IMR-90 (cell line): ENCODE measurements at regions not wholly inside any gene's neighbourhood (a gene's known extent, or its start where the extent isn't known, plus 50 kb on each side); places are given as distances from the start of the nearest gene placed in this dataset.

Experiments
- ATAC-seq: fragments of 200-7000 bp; cut with Tn5 transposase; 2 replicates; pipeline ENCODE4 v1.9.1; 2020; ENCODE audit warnings: low read depth, mild to moderate bottlenecking, moderate library complexity
- BruUV-seq: library from RNA; stranded (reverse); fragments of 400-500 nt; replicated peaks from 2 replicates; lab custom pipeline; 2021; lab: Mats Ljungman, UMichigan
- CTCF ChIA-PET: fragments of 300-600 bp; formaldehyde crosslinking; extraction: SDS; loops from one replicate; lab custom pipeline; 2021; ENCODE audit warnings: antibody characterized with exemption; lab: Yijun Ruan, JAX
- POLR2A ChIA-PET: fragments of 300-600 bp; sonication (Branson Sonifier 250); formaldehyde crosslinking; loops from one replicate; lab custom pipeline; 2022; ENCODE audit warnings: antibody characterized with exemption; ENCODE audit not compliant: unreplicated experiment; lab: Charles Lee
- DNase-seq: peaks from one replicate; pipeline ENCODE4 v3.0.0; 2013
- H2AFZ ChIP-seq: replicated peaks from 2 replicates; pipeline ENCODE3; 2013; ENCODE audit warnings: low read length, mild to moderate bottlenecking; ENCODE audit not compliant: poor library complexity
- H2AK5ac ChIP-seq: 2 replicates; pipeline ENCODE4 v1.6.1; 2013; ENCODE audit warnings: low read depth, low read length, inconsistent platforms
- H2AK9ac ChIP-seq: replicated peaks from 2 replicates; pipeline ENCODE3; 2013; ENCODE audit warnings: mild to moderate bottlenecking, low read depth, low read length, moderate library complexity; ENCODE audit not compliant: poor library complexity
- H2BK120ac ChIP-seq: 2 replicates; pipeline ENCODE4 v1.6.1; 2013; ENCODE audit warnings: low read depth, low read length, inconsistent platforms
- H2BK15ac ChIP-seq: 3 replicates; pipeline ENCODE4 v1.6.1; 2013; ENCODE audit warnings: low read depth, low read length, inconsistent platforms
- H2BK20ac ChIP-seq: 2 replicates; pipeline ENCODE4 v1.6.1; 2013; ENCODE audit warnings: low read depth, mild to moderate bottlenecking, inconsistent platforms, low read length, moderate library complexity
- H2BK5ac ChIP-seq: 2 replicates; pipeline ENCODE4 v1.6.1; 2013; ENCODE audit warnings: mild to moderate bottlenecking, low read depth, low read length, inconsistent platforms; ENCODE audit not compliant: poor library complexity, severe bottlenecking
- H3K14ac ChIP-seq: replicated peaks from 2 replicates; pipeline ENCODE4 v1.6.1; 2013; ENCODE audit warnings: low read depth, low read length, inconsistent platforms
- H3K18ac ChIP-seq: 2 replicates; pipeline ENCODE4 v1.6.1; 2013; ENCODE audit warnings: low read depth, low read length, control low read depth
- H3K23ac ChIP-seq: 2 replicates; pipeline ENCODE4 v1.6.1; 2013; ENCODE audit warnings: low read depth, low read length, inconsistent platforms
- H3K27ac ChIP-seq: 2 replicates; pipeline ENCODE4 v1.5.1; 2013; ENCODE audit warnings: mild to moderate bottlenecking, control low read depth, low read length; ENCODE audit not compliant: insufficient read depth
- H3K27me3 ChIP-seq: 2 replicates; pipeline ENCODE4 v1.6.1; 2013; ENCODE audit warnings: low read length; ENCODE audit not compliant: control insufficient read depth, insufficient read depth
- H3K36me3 ChIP-seq: 2 replicates; pipeline ENCODE4 v1.6.1; 2013; ENCODE audit warnings: low read length, mixed read lengths; ENCODE audit not compliant: control insufficient read depth, insufficient read depth
- H3K4ac ChIP-seq: 2 replicates; pipeline ENCODE4 v1.6.1; 2013; ENCODE audit warnings: low read depth, low read length, inconsistent platforms
- H3K4me1 ChIP-seq: 2 replicates; pipeline ENCODE4 v1.6.1; 2013; ENCODE audit warnings: low read length, mixed read lengths; ENCODE audit not compliant: control insufficient read depth, insufficient read depth
- H3K4me2 ChIP-seq: 2 replicates; pipeline ENCODE4 v1.6.1; 2013; ENCODE audit warnings: low read depth, mild to moderate bottlenecking, control low read depth, low read length, moderate library complexity
- H3K4me3 ChIP-seq: 2 replicates; pipeline ENCODE4 v1.5.1; 2013; ENCODE audit warnings: low read depth, mild to moderate bottlenecking, control low read depth, low read length, moderate library complexity; ENCODE audit not compliant: insufficient read depth
- H3K56ac ChIP-seq: 2 replicates; pipeline ENCODE4 v1.6.1; 2013; ENCODE audit warnings: low read length, inconsistent platforms; ENCODE audit not compliant: insufficient read depth; ENCODE audit errors: extremely low read depth
- H3K79me1 ChIP-seq, 2 experiments: 2 replicates each; pipeline ENCODE4 v1.6.1; 2013; ENCODE audit warnings: low read length in 2 of 2, inconsistent platforms in 1 of 2, low read depth in 1 of 2
- H3K9ac ChIP-seq: 2 replicates; pipeline ENCODE4 v1.6.1; 2013; ENCODE audit warnings: low read depth, low read length, control low read depth
- H3K9me1 ChIP-seq: 2 replicates; pipeline ENCODE4 v1.6.1; 2013; ENCODE audit warnings: low read length, inconsistent platforms; ENCODE audit not compliant: insufficient read depth
- H3K9me3 ChIP-seq: 2 replicates; pipeline ENCODE4 v1.6.1; 2013; ENCODE audit warnings: low read length; ENCODE audit not compliant: control insufficient read depth, insufficient read depth
- H4K20me1 ChIP-seq: 2 replicates; pipeline ENCODE4 v1.6.1; 2013; ENCODE audit warnings: low read length, inconsistent platforms; ENCODE audit not compliant: insufficient read depth
- H4K5ac ChIP-seq: 2 replicates; pipeline ENCODE4 v1.6.1; 2013; ENCODE audit warnings: mild to moderate bottlenecking, low read depth, low read length, control low read depth
- H4K8ac ChIP-seq, 2 experiments: 2 replicates each; pipeline ENCODE4 v1.6.1; 2013; ENCODE audit warnings: low read depth in 2 of 2, low read length in 2 of 2, control low read depth in 1 of 2, inconsistent platforms in 1 of 2
- H4K91ac ChIP-seq: 2 replicates; pipeline ENCODE4 v1.6.1; 2013; ENCODE audit warnings: low read depth, low read length, inconsistent platforms; ENCODE audit not compliant: insufficient read depth
- NFE2L2 ChIP-seq: fragments of 150-350 bp; IDR thresholded peaks from 2 replicates; pipeline ENCODE4 v1.6.1; 2016; ENCODE audit warnings: low read depth, mild to moderate bottlenecking, low read length
- WGBS, 2 experiments: methylation state at CpG; one replicate each; pipeline versions ENCODE4 v1.1.5 to v1.1.7; 2013; ENCODE audit warnings: missing lambda C conversion rate in 2 of 2; ENCODE audit not compliant: insufficient read length in 1 of 2; ENCODE audit errors: extremely low coverage in 2 of 2; 5-methylcytosine and 5-hydroxymethylcytosine counted together
- dilution Hi-C: fragments of 300-500 bp; cut with HindIII; formaldehyde crosslinking; loops from one replicate; pipeline ENCODE4 v1.14.3; 2018; ENCODE audit warnings: low sequenced_read_pairs; ENCODE audit not compliant: unreplicated experiment
- in situ Hi-C: fragments of 300-500 bp; cut with MboI; formaldehyde crosslinking; loops from 3 replicates; pipeline ENCODE4 v1.14.3; 2019; ENCODE audit warnings: low sequenced_read_pairs, inconsistent platforms, mixed read lengths
- intact Hi-C: fragments of 100-400 bp; cut with micrococcal nuclease; formaldehyde crosslinking; loops from 2 replicates; pipeline ENCODE4 v1.10.0; 2022

DNA sequence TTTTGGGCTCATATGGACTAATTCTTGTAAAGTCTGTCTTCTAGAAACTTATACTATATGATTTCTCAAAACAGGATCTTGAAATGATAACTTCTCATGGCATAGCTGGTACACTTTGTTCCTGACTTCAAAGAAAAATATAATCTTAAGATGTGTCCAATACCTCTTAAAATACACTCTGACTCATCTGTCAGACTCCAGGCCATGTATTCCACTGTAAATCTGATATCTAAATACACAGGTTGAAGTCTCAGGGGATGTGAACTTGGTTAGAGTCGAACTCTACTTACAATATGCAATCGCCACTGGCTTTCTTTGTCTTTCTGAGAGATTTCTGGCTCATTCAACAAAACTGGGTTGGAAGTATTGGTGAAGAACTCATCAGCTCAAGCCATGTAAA is 99.8 kb downstream of the LACC1 start:
- Histone ChIP-seq H2BK15ac (no peak overlapping the region), H3K4me3 (no peak overlapping the region), H3K36me3 (no peaks in the 10 kb centered on the region), H3K18ac (no peak overlapping the region), H3K56ac (no peak overlapping the region), H3K27me3 (peaks cover 13% of the 10 kb centered on the region), H4K8ac (no peak overlapping the region), H2BK5ac (no peak overlapping the region), H2AFZ (no peak overlapping the region), H3K4ac (no peak overlapping the region), H3K4me2 (no peak overlapping the region), H3K79me1 (no peaks in the 10 kb centered on the region), H2BK20ac (no peak overlapping the region), H3K27ac (no peak overlapping the region), H2AK9ac (no peak overlapping the region), H3K9ac (no peak overlapping the region), H3K9me1 (no peaks in the 10 kb centered on the region), H3K4me1 (no peaks in the 10 kb centered on the region; the same call in 1 of the 2 replicates), H4K91ac (no peak overlapping the region), H2AK5ac (no peak overlapping the region), H3K14ac (no peak overlapping the region), H3K23ac (no peak overlapping the region), H4K5ac (no peak overlapping the region), H2BK120ac (no peak overlapping the region), H3K9me3 (no peaks in the 10 kb centered on the region), H4K20me1 (no peaks in the 10 kb centered on the region)
- POLR2A ChIA-PET = no interaction called here
- dilution Hi-C loops (no loop called here), in situ Hi-C loops (no loop called here), intact Hi-C loops (no loop called here)
- no TSS peak for BruUV-seq
- DNase-seq = no peak
- TF ChIP-seq NFE2L2 = no peak
- CTCF ChIA-PET = no interaction called here
- no CpG with 5 or more reads among the region's 2 CpGs for WGBS, 2 experiments
- no peak for ATAC-seq
